Kasumi-1 (cell line): ENCODE measurements at regions not wholly inside any gene's neighbourhood (a gene's known extent, or its start where the extent isn't known, plus 50 kb on each side); places are given as distances from the start of the nearest gene placed in this dataset.
"Not testable (repeated sequence)": the region's sequence is repeated elsewhere in the genome, so short reads cannot be mapped to it uniquely, and the experiment has no call there.

Experiments
- DNase-seq, 2 experiments: peaks; one replicate each; lab custom pipeline; 2025; lab: John Stamatoyannopoulos, UW

DNA sequence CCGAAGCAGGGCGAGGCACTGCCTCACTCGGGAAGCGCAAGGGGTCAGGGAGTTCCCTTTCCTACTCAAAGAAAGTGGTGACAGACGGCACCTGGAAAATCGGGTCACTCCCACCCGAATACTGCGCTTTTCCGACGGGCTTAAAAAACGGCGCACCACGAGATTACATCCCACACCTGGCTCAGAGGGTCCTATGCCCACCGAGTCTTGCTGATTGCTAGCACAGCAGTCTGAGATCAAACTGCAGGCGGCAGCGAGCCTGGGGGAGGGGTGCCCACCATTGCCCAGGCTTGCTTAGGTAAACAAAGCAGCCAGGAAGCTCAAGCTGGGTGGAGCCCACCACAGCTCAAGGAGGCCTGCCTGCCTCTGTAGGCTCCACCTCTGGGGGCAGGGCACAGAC is 549.4 kb downstream of the KIF20B start:
- DNase-seq, result not testable (repeated sequence)

DNA sequence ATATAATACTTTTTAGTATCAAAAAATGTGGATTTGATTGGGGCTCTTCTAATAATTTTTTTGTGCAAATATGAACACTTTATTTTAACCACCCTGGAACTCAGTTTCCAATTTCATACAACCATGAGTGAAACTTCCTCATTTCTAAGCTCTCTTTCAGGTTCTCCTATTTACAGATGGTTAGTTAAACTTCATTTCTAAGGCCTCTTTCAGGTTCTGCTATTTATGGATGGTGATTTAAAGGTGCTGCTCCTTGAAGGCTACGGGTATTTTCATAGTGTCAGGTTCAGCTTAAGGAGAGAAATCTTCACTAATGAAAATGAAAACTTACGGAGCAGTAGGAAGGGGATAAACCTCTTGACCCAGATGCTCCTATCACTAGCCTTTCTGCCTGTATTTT is 568.3 kb downstream of the KIF20B start:
- peak; percentile 23 to 29 for DNase-seq

DNA sequence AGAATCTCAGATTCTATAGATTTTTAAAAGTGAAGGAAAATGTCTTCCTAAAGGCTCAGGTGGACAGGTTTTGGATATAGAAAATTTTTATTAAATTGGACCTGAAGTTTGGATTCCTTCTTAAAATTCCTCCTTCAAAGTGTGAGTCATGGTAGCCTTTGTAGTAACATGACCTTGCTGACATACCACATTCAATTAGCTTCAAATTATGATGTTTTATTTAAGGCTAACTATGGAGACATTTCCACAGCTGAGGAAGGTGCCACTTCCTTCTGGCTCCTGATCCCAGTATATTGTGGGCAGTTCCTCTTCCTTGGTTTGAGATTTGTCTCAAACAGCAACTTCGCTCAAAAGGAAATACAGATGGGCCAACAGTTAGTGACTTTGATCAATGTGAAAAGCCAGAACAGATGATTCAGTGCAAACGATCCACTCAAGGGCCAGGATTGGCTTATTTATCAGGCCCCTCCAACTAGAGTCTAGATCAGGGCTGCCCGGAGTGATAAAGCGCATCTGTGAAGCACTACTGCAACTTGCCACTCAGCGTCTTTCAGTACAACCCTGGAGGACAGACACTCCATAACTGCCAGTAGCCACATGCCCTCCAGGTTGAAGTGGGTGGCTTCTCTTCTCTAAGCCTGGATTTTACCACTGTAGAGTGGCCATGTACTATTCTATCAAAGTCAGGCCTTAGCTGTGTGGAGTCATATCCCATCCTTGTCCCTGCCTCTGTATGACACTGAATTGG is 573.5 kb downstream of the KIF20B start:
- DNase-seq, result no peak

DNA sequence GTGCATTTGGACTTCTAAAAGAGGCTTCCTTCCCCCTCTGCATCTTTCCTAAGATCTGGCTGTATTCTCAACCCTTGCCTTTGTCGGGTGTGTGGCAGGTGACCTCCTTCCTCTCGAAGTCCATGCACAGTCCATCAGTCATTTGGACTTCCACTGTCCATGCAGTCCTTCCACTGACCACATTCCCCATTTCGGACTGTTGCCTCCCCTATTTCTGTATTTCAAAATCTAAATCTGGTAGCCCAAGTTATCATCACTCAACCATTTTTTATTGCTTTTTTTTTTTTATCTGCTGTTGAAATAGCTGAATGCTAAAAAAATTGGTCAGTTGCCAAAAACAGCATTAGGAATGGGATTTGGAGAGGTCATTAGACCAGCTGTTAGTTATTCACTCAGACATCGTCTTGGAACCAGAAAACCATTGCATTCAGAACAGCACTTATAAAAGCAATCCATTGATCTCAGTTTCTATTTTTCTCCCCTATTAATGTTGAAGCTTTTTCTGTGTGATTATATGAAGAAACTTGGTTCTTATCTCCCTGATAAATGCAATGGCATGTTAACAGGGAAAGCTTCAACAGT is 575.6 kb downstream of the KIF20B start:
- no peak for DNase-seq

DNA sequence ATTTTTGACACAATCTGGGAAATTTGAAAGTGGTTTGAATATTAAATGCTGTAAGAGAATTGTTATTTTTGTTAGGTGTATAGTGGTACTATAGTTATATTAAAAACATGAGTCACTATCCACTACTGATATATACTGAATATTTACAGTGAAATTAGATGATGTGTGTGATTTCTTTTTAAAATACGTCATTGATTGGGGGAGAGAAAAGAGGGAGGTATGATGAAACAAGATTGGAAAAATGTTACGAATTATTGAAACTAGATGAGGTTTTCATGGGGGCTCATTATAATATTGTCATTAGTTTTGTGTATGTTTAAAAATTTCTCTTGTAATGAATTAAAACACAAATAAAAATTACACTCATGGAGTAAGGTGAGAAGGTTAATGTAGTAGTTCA is 571.4 kb downstream of the HTR7 start:
- no peak for DNase-seq

DNA sequence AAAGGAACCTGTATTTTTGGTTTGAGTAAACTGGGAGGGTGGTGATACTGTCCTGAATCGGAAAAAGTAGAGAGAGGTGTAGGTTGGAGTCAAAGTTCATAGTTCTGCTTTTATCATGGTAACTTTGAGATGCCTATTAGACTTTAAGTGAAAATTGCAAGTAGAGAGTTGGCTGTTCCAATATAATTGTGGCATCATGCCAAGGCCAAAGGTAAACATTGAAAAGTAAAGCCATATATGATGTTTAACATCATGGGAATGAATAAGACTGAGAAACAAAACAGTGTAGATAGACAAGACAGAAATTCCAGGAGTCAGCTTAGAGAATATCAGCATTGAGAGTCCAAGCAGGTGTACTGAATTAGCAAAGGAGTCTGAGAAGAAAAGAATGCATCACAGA is 570.9 kb downstream of the HTR7 start:
- no peak for DNase-seq

DNA sequence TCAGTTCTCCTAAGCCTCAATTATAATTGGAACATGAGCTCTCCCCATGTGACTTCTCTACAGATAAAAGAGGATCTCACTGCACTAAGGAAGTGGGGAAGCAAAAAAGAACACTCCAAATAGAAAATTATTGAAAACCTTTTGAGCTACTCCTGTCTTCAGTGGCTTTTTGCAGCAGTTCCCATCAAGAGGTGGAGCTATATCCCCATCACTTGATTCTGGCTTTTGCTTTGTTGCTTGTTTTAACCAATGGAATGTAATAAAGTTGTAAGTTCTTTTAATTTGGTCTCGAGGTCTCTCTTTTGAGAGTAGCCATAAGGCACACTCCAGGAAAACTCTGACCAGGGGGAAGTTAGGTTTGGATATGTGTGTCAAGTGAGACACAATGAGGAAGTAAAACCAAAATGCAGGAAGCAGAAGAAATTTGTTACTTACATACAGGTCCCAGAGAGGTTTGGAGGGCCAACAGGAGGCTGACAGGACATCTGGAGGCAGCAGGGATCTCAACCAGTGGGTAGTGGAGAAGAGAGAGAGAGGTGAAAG is 569.4 kb downstream of the HTR7 start:
- DNase-seq, result peak; percentile 67 to 80

DNA sequence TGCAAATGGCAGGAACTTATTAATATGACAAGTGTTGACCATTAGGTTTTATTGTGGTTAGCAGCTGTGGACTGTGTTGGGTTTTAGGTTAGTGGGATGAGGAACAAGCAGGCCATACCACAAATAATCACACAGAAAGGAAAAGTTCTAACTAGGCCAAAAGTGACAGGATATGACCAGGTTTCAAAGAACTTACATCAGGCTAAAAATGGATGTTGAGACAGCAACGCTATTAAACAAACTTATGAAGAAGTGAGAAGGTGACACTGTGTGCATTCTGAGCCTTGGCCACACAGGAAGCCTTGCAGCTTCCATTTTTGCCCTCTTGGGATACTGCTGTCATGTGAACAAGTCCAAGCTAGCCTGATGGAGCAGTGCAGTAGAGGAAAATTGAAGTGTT is 568.8 kb downstream of the HTR7 start:
- DNase-seq, result peak in 1 of 2 experiments; percentile 21

DNA sequence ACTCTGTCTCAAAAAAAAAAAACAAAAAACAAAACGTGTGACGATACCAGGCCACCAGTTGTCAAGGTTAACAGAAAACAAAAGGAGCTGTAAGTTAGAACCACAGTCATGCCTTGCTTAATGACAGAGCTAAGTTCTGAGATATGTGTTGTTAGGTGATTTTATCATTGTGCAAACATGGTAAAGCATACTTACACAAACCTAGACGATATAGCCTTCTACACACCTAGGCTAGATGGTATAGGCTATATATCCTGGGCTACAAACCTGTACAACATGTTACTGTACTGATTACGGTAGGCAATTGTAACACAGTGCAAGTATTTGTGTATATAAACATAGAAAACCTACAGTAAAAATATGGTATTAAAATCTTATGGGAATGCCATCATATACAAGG is 564.2 kb downstream of the HTR7 start:
- DNase-seq, result no peak

DNA sequence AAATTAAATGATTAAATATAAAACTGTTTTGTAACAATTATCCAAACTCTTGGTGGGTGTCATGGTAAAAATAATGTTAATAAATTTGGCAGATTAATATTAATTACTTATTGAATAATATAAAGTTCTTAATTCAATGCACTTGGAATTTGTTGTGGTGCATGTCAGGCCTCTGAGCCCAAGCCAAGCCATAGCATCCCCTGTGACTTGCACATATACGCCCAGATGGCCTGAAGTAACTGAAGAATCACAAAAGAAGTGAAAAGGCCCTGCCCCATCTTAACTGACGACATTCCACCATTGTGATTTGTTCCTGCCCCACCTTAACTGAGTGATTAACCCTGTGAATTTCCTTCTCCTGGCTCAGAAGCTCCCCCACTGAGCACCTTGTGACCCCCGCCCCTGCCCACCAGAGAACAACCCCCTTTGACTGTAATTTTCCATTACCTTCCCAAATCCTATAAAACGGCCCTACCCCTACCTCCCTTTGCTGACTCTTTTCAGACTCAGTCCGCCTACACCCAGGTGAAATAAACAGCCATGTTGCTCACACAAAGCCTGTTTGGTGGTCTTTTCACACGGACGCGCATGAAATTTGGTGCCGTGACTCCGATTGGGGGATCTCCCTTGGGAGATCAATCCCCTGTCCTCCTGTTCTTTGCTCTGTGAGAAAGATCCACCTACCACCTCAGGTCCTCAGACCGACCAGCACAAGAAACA is 562.9 kb downstream of the HTR7 start:
- DNase-seq, result not testable (repeated sequence)

DNA sequence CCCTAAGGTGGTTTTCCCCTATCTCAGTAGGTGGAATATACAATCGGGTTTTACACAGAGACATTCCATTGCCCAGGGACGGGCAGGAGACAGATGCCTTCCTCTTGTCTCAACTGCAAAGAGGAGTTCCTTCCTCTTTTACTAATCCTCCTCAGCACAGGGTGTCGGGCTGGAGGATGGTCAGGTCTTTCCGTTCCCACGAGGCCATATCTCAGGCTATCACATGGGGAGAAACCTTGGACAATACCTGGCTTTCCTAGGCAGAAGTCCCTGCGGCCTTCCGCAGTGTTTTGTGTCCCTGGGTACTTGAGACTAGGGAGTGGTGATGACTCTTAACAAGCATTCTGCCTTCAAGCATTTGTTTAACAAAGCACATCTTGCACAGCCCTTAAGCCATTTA is 555.8 kb downstream of the HTR7 start:
- DNase-seq, result peak; percentile 50 to 64

DNA sequence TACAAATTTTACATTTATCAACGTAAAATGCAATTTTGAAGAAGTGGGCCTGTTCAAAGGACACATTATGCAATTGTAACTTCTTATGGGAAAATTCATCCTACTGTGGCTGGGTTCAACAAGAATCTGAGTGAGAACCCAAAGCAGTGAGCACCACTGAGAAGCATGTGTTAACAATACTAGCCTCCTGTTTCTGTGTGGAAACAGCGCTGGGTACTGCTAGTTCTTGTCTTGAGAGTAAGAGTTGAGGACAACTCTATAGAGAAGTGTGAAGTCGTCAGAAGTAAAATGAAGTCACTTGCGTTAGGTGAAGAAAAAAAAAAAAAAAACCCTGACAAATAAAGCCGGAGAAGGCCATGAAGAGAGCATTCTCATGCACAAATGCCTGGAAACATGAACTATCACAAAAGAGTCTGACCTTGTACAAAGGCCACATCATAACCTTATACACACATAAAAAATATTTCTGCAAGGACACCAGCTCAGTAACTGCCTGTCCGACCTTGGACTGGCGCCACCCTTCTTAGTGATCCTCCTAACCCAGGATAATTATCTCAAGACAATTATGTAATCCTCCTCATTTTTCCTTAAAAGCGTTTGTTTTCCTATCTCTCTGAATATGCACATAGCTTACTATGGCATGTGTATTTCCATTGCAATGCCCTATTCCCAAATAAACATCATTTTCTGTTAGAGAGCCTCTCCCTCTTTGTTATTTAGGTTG is 554.9 kb downstream of the HTR7 start:
- no peak for DNase-seq

DNA sequence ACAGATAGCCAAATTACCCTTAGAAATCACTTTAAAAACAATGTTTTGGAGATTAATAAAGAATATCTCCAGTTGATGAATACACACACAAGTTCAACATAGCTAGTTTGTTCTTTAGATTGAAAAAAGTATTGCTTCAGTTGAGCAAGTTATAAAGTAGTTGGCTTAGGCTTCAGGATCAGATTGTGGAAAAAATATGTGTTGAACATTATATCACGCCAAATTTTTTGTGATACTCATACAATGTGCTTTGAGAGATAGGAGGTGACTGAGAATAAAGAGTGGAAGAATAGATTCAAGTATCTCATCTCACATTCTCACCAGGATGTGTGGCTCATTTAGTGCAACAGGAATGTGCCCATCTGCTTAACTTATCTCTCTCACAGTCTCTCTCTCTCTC is 553.3 kb downstream of the HTR7 start:
- DNase-seq, result no peak

DNA sequence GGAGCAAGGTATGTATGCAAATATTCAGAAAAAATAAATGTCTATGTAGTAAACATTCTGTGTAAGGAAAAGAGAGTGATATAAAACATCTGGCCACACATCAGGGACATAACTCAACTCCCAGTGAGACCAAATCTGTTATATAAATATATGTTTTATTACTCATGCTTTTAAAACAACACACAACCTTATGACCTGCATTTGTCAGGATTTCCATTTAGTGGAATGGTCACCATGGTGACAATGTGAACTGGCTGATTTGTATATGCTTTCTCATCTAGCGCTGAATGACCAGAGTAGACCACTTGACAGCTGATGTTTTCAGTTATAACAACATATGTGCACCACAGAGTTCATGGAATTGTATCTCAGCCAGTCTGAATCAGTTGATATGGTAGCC is 551.7 kb downstream of the HTR7 start:
- no peak for DNase-seq

DNA sequence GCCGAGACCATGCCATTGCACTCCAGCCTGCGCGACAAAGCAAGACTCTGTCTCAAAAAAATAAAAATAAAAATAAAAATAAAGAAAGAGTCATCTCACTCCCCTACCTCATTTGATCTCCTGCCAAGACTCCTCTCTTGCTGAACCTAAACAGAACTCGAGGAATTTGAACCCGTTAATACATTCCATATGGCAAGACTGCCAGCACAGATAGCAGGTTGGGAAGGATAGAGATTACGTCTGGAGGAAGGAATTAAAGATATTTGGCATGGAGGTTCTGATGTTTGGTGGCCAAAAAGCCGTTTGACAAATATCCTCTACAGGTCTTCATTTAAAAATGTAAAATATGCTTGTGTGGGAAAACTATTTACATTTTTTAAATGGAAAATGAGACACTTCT is 549.6 kb downstream of the HTR7 start:
- no peak for DNase-seq

DNA sequence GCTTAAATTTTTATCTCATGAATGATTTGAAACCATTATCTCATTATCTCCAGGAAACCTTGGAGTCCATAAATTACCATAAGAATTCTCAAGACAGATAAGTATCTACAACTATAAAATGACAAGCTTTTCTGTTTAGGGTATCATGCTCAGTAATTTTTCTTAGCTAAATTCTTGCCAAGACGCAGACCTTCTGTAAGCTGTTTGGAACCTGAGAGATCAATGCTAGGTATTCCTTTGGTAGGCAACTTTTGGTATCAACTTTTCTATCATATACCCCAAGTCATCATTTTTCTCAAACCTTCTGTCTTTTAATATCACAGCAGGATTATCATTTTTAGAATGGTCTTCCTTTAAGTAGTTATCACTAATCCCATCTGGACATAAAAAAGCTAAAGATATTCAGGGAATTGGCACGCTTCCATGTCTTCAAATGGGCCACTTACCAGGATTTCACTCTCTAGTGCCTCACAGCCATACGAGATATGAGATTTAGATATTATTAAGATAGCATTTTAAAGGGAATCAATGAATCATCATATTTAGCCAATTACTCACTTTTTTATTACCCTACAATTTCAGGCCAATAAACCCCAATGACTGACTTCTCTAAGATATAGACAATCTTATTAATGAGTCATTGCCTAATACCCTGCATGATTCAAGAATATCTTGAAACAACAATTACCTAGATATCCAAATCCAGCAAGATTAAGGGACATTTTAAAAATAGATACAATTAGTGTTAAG is 544.1 kb downstream of the HTR7 start:
- DNase-seq, result no peak

DNA sequence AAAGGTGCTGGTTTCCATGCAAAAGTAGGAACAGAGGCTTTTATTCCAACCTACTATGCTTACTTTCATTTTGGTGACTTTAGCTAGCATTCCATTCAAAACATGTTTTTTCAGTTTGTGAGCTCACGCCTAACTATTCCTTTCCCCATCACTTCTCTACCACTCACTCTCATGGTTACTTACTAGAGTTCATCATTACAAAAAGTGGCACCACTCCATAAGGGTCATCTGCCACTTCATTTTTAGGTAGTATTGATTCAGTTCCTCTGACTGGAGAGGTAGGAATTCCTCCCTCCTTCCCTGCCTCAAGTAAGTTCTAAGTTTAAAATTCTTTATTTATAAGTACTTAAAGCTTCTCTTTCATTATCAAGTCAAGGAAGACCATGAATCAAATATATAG is 543.1 kb downstream of the HTR7 start:
- no peak for DNase-seq

DNA sequence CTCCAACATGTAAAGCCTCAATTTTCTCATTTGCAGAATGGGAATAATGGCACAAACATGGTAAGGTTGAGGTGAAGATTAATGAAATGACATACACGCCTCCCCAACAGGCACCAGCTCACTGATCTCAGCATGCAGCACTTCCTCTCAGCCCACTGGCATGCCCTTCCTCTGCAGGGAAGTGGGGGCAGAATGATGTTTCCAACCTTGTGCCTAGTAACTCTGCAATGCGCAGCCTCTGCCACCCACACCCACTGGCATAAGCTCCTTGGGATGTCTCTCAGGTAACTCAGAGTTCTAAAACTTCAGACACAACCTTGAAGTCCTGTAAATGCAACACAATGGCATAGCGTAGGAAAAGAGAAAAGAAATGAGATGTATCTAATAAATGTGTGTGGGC is 540.7 kb downstream of the HTR7 start:
- peak in 1 of 2 experiments; percentile 40 for DNase-seq

DNA sequence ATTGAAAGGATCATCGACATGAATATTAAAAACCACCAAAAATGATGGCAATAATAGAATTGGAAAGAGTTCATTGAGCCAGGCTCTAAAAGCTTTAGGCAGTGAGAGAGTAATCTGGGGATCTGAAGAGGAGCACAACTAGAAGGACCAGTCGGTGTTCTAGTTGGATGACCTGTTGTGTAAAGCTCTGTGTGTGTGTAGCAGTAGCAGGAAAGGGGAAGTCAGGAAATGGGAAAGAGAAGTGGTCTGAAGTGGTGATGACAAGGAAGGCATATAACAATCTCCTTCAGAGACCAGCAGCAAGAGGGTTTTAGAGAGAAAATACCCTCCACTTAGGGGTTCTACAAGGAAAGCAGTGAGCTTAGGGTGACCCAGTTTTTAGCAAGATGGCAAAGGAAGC is 539.2 kb downstream of the HTR7 start:
- peak; percentile 65 to 73 for DNase-seq

DNA sequence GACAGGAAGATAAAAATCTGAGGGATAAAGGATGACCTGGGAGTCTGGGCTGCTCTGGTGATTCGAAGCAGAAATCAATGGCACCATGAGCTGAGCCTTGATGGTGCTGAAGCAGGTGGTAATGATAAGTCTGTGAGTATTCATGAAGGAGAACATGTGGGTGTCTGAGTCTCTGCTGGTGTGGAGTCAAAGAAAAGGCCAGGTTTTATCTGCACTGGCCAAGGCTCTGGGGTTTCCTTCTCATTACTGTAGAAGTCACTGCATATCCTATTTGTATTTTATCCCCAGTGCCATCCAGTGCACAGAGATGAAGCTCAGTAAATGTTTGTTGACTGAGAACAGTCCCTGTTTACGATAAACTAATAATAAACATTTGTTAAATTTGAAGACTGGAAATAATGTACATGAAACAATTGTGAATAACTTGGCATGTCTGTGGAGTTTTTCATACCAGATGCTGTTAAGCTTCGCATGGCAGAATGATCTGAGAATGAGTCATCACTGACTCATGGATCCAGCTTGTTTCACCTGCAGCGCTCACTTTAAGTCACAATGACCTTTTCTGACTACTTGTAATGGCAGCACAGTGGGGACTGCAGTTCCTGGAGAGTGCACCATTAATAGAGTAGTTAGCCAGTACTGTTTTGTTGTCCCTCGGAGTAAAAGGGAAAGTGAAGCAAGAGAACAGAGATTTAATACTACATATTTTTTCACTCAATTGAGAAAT is 538.5 kb downstream of the HTR7 start:
- peak in 1 of 2 experiments; percentile 16 for DNase-seq
